ENCODE measurements at regions not wholly inside any gene's neighbourhood (a gene's known extent, or its start where the extent isn't known, plus 50 kb on each side); places are given as distances from the start of the nearest gene placed in this dataset.

DNA sequence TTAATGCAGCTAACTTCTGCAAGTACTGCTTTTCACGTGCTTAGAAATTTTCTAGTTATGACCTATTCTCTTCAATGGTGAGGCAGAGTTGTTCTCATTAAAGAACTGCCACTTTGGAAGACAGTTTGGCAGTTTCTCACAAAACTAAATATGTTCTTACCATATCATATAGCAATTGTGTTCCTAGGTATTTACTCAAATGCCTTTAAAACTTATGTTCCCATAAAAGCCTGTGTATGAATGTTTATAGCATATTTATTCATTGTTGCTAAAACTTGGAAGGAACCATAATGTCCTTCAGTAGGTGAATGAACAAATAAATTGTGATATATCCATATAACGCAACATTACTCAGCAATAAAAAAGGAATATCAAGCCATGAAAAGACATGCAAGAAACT is 555.1 kb upstream of the POT1 start:
- FAIRE-seq (no peak), DNase-seq (ENCODE audit: insufficient read length, low spot score) (no peak)
- TF ChIP-seq POLR2A (IDR thresholded peaks at IDR 0.05; ENCODE audit: low read depth, low read length) = no peak

DNA sequence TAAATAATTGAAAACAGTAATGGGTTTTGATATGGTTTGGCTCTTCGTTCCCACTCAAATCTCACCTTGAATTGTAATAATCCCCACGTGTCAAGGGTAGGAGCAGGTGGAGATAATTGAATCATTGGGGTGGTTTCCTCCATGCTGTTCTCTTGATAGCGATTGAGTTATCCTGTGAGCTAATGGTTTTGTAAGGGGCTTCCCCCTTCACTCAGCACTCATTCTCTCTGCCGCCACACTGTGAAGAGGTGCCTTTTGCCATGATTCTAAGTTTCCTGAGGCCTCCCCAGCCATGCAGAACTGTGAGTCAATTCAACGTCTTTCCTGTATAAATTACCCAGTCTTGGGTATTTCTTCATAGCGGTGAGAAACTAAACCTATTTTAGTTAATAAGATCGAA is 551.7 kb upstream of the POT1 start:
- no peak for DNase-seq (ENCODE audit: insufficient read length, low spot score)
- FAIRE-seq = no peak
- no peak for TF ChIP-seq POLR2A (IDR thresholded peaks at IDR 0.05; ENCODE audit: low read depth, low read length)

DNA sequence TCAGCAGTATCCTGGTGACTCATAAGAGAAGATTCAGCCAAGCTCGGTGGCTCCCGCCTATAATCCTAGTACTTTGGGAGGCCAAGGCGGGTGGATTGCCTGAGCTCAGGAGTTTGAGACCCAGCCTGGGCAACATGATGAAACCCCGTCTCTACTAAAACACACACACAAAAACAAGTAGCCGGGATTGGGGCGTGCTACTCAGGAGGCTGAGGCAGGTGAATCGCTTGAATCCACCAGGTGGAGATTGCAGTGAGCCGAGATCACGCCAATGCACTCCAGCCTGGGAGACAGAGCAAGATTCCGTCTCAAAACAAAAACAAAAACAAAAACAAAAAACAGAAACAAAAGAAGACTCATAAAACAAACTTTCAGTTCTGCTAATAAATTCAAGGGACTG is 551.1 kb upstream of the POT1 start:
- no peak for DNase-seq (ENCODE audit: insufficient read length, low spot score)
- FAIRE-seq = no peak
- no peak for TF ChIP-seq POLR2A (IDR thresholded peaks at IDR 0.05; ENCODE audit: low read depth, low read length)

DNA sequence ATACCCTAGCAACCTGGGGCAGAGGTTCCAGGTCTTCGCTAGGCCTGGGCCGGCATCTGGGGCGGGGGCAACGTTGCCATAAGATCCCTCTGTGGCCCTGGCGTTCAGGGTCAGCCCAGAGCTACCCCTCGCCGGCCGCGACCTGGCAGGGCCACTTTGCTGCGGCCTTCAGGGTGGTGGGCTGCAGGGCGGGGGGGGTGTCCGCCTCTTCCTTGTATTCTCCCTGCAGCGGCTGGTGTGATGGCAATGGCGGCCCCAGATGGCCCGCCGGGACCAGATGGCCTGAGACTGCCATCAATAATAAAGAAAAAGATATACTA is 539.2 kb upstream of the POT1 start:
- no peak for FAIRE-seq
- TF ChIP-seq POLR2A (IDR thresholded peaks at IDR 0.05; ENCODE audit: low read depth, low read length) = no peak

GRCh38 chr7:125467996-125468854 is 538.6 kb upstream of the POT1 start:
- FAIRE-seq (no peak), DNase-seq (ENCODE audit: insufficient read length, low spot score) (no peak)
- TF ChIP-seq POLR2A (IDR thresholded peaks at IDR 0.05; ENCODE audit: low read depth, low read length) = no peak

More for the DNA sequence above, 539.2 kb upstream of the POT1 start:
- no peak for DNase-seq (ENCODE audit: insufficient read length, low spot score)

- no peak for DNase-seq (ENCODE audit: insufficient read length, low spot score)
- TF ChIP-seq POLR2A (IDR thresholded peaks at IDR 0.05; ENCODE audit: low read depth, low read length) = no peak
- no peak for FAIRE-seq
Measured at GRCh38 chr7:125465527-125465926, 535.9 kb upstream of the POT1 start.

- TF ChIP-seq POLR2A (IDR thresholded peaks at IDR 0.05; ENCODE audit: low read depth, low read length) = no peak
- FAIRE-seq (no peak), DNase-seq (ENCODE audit: insufficient read length, low spot score) (no peak)
Measured at GRCh38 chr7:125462615-125463014, 533.0 kb upstream of the POT1 start.

DNA sequence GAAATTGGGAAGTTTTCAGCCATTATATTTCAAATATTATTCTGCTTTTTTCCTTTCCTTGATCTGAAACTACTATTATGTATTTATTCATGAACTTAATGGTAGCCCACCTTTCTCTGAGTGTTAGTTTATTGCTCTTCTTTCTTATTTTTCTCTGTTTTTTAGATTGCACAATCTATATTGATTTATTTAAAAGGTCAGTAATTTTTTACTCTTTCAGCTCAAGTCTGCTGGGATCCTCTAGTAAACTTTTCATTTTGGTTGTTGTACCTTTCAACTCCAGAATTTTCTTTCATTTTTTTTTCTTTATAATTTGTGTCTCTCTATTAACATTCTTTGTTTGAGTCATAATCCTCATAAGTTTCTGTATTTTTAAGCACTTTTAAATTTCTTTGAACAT is 529.4 kb upstream of the POT1 start:
- TF ChIP-seq POLR2A (IDR thresholded peaks at IDR 0.05; ENCODE audit: low read depth, low read length) = no peak
- no peak for FAIRE-seq
- no peak for DNase-seq (ENCODE audit: insufficient read length, low spot score)

GRCh38 chr7:125450749-125451148 is 521.1 kb upstream of the POT1 start:
- FAIRE-seq (no peak), DNase-seq (ENCODE audit: insufficient read length, low spot score) (no peak)
- TF ChIP-seq POLR2A (IDR thresholded peaks at IDR 0.05; ENCODE audit: low read depth, low read length) = no peak

- TF ChIP-seq POLR2A (IDR thresholded peaks at IDR 0.05; ENCODE audit: low read depth, low read length) = no peak
- FAIRE-seq (no peak), DNase-seq (ENCODE audit: insufficient read length, low spot score) (no peak)
Measured at GRCh38 chr7:125445836-125446235, 516.2 kb upstream of the POT1 start.

- DNase-seq (ENCODE audit: insufficient read length, low spot score) (no peak), FAIRE-seq (no peak)
- TF ChIP-seq POLR2A (IDR thresholded peaks at IDR 0.05; ENCODE audit: low read depth, low read length) = no peak
Measured at GRCh38 chr7:125444864-125445263, 515.2 kb upstream of the POT1 start.

- TF ChIP-seq POLR2A (IDR thresholded peaks at IDR 0.05; ENCODE audit: low read depth, low read length) = no peak
- DNase-seq (ENCODE audit: insufficient read length, low spot score) (no peak), FAIRE-seq (no peak)
Measured at GRCh38 chr7:125436220-125436619, 506.6 kb upstream of the POT1 start.

DNA sequence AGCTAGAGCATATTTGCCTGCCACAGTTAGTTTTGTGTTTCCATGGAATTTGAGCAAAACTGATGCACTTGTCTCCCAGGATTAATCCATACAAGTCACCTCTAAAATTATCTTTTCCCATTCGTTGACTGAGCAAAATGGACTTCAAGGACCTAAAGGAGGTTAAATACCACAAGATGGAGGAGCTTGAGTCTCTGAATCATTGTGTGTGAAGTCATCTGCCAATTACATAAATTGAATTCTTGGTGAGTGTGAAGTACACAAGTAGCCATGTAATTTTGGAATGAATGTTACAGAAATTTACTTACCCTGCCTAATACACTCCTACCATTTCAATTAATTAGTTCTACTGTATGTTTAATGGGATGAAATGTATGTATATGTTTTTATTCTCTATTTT is 501.7 kb upstream of the POT1 start:
- DNase-seq (ENCODE audit: insufficient read length, low spot score) (no peak), FAIRE-seq (no peak)
- TF ChIP-seq POLR2A (IDR thresholded peaks at IDR 0.05; ENCODE audit: low read depth, low read length) = no peak

- no peak for DNase-seq (ENCODE audit: insufficient read length, low spot score)
- no peak for FAIRE-seq
- TF ChIP-seq POLR2A (IDR thresholded peaks at IDR 0.05; ENCODE audit: low read depth, low read length) = no peak
Measured at GRCh38 chr7:125430013-125430412, 500.4 kb upstream of the POT1 start.

DNA sequence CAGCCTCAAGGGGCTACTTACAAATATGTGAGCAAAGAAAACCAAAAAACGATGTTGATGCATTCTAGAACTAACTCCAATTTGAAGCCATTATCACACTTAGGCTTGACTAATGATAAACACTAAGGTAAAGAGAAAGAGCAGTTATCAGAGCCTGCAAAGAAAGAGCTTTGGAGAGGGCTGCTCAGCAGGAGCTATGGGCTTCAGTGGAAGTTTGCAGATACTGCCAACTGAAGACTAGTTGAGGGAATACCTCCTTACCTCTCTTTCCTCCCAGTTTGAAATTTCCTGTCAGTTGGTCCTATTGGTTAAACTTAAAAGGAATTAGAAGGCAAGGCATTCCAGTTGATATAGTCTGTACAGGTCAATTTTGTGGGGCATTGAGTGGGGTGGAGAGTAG is 498.1 kb upstream of the POT1 start:
- no peak for TF ChIP-seq POLR2A (IDR thresholded peaks at IDR 0.05; ENCODE audit: low read depth, low read length)
- DNase-seq (ENCODE audit: insufficient read length, low spot score) = no peak
- FAIRE-seq = no peak

DNA sequence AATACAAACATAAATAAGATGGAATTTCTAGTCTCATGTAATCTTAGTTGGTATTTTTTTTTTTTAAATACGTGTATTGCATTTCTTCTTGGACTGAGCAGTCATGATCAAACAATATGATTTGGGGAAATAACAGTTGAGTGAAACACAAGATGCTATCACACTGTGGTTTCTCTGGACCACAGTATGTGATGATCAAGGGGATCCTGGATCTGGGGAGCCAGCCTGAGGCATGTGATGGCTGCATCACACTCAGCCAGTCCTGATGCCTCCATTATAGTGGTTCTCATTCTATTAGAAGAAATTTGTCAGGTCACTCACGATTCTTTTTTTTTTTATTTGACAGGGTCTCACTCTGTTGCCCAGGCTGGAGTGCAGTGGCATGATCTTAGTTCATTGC is 495.9 kb upstream of the POT1 start:
- FAIRE-seq (no peak), DNase-seq (ENCODE audit: insufficient read length, low spot score) (no peak)

More for the DNA sequence above, 495.9 kb upstream of the POT1 start:
- TF ChIP-seq POLR2A (IDR thresholded peaks at IDR 0.05; ENCODE audit: low read depth, low read length) = no peak
